Activated CD8-positive, alpha-beta memory T cell treated with anti-CD3 and anti-CD28 coated beads for 1 hour (primary cell): ENCODE measurements at regions not wholly inside any gene's neighbourhood (a gene's known extent, or its start where the extent isn't known, plus 50 kb on each side); places are given as distances from the start of the nearest gene placed in this dataset.

Experiments
- DNase-seq, 2 donors: peaks; one replicate each; pipeline ENCODE4 v3.0.0-alpha.2; 2020; ENCODE audit warnings: low read depth in 1 of 2; ENCODE audit errors: extremely low read depth in 1 of 2

GRCh38 chr1:208537198-208537597, 293.0 kb upstream of the PLXNA2 start:
- no peak for DNase-seq

- no peak for DNase-seq
Measured at GRCh38 chr1:208538078-208538477, 293.9 kb upstream of the PLXNA2 start.

DNA sequence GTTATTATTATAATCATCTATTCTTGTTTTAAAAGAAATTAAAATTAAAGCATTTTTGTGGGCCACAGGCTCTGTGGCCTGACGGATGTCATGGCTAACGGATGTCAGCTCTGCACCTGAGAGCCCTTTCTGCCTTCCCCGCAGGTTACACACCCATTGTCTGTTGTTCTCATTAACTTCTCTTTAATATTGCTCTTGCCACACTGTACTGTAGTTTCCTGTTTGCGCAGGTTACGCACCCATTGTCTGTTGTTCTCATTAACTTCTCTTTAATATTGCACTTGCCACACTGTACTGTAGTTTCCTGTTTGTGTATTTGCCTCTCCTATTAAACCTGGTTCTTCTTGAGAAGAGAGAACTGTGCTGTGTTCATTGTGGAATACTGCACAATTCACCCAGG, 294.4 kb upstream of the PLXNA2 start:
- no peak for DNase-seq

- no peak for DNase-seq
Measured at GRCh38 chr1:208540724-208541123, 296.5 kb upstream of the PLXNA2 start.

- DNase-seq, result no peak
Measured at GRCh38 chr1:208541225-208541855, 297.2 kb upstream of the PLXNA2 start.

- DNase-seq, result no peak
Measured at GRCh38 chr1:208542309-208542708, 298.1 kb upstream of the PLXNA2 start.

GRCh38 chr1:208544053-208544452, 299.9 kb upstream of the PLXNA2 start:
- DNase-seq, result no peak

DNA sequence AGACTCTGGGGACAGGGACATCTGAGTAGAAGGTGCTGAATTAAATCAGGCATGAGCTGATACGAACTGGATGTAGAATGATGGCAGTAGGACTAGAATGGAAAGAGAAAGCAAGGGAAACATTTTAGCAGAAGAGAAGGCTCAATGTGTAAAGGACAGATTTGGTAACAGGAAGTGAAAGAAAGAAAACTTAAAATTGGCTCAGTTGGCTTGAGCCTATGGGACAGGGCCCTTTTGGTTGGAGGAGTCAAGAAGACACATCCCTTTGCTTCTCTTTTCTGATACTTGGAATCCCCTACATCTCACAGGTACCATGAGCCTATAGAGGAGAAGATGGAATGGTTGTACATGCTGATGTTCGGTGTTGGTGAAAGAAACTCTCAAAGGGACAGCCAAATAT, 300.6 kb upstream of the PLXNA2 start:
- no peak for DNase-seq

DNA sequence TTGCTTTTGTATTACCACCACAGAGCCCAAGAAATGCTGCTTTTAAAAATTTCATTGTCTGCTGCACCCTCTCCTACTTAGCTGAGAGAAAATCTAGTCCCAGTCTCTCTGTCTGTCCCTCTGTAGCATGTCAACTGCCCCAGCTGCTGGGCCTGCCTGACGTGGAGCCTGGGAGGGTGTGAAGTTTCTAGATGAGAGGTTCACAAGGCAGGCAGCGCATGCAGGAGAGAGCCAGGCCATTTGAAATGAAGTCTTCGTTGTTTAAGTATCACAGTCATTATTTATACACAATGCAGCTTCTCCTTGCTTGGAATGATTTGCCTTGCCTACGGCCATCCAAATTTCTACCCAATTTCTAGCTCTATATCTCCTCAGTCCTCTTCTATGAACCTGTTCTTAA, 306.8 kb upstream of the PLXNA2 start:
- no peak for DNase-seq

- DNase-seq, result no peak
Measured at GRCh38 chr1:208551633-208552320, 307.6 kb upstream of the PLXNA2 start.

DNA sequence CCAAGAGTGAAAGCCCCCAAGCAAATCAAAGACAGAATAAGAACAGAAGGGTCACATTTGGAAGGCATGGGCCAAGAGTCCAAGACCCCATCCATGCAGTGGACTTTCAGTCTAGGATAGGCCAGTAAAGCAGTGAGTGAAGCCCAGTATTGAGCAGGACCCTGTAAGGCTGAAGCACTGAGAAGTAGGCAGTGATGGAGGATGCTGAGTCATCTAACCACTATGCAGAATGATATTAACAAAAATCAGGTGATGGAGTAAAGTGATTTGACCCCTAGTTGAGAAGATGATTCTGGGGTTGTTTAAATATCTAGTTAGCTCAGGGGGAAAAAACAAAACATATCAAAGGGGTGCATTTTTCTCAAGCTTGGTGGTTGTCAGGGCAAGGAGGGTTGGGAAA, 308.7 kb upstream of the PLXNA2 start:
- no peak for DNase-seq

- DNase-seq, result no peak
Measured at GRCh38 chr1:208556461-208556860, 312.3 kb upstream of the PLXNA2 start.

GRCh38 chr1:208557046-208557722, 313.0 kb upstream of the PLXNA2 start:
- DNase-seq, result no peak

GRCh38 chr1:208557723-208558094, 313.5 kb upstream of the PLXNA2 start:
- DNase-seq, result no peak

GRCh38 chr1:208559597-208560329, 315.6 kb upstream of the PLXNA2 start:
- no peak for DNase-seq

DNA sequence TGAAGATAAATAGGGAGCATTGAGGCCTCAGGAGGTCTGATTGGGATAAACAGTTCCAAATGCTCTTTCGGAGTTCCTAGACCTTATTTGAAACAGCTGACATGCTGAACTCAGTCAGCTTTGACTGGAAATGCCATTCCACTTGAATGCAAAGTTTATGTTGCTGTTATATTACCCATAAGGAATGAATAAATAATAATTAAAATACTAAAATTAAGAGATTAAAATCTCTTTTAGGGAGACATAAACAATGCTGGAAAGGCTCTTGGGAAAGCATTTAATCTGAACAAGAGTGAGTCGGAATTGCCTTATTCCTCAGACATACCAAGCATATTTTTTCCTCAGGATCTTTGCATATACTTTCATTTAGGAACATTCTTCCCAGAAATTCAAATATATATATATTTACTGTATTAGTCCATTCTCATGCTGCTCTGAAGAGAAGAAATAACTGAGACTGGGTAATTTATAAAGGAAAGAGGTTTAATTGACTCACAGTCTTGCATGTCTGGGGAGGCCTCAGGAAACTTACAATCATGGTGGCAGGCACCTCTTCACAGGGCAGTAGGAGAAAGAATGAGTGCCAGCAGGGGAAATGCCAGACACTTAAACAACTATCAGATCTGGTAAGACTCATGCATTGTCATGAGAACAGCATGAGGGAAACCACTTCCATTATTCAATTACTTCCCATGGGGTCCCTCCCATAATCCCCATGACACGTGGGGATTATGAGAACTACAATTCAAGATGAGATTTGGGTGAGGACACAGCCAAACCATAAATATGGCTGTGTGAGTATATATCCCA, 318.2 kb upstream of the PLXNA2 start:
- no peak for DNase-seq

DNA sequence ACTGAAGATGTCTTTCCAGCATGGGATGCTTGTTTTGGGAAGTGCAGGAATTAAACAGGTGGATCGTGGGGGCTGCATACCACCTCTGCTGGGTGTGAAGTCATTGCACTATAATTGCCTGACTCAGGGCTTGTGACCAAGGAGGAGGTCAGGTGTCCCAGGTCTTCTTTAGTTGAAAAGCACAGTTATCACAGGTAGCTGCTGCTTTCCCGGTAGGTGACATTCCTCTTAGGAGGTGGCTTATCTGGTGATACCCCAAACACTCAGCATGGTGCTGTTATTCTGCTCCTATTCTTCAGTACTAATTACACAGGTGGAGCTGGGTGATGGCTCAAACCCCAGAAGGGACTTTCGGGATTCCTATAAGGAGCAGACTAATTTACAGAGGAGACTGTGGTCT, 320.3 kb upstream of the PLXNA2 start:
- DNase-seq, result no peak

GRCh38 chr1:208565756-208566440, 321.7 kb upstream of the PLXNA2 start:
- no peak for DNase-seq

DNA sequence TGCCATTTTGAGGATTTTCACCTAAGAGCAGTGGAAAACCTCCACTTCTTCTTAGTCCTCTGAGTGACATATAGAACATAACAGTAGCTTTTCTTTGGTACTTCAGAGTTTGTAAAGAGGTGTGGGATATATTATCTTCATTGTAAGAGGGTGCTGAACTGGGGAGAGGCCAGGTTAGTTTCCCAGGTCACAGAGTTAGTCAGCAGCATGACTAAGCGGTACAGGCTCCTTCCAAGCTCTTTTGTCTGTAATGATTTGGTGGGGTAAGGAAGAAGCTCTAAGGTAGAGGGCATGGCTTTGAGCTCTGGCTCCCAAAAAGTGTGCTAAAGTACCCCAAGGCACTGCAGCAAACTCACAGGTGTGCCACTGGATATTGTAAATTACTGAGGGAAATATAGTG, 325.0 kb upstream of the PLXNA2 start:
- DNase-seq, result no peak

- DNase-seq, result no peak
Measured at GRCh38 chr1:208570362-208570761, 326.2 kb upstream of the PLXNA2 start.
